Adrenal gland (tissue), 9 donors: ENCODE measurements at regions not wholly inside any gene's neighbourhood (a gene's known extent, or its start where the extent isn't known, plus 50 kb on each side); places are given as distances from the start of the nearest gene placed in this dataset.

Experiments
- DNase-seq, 7 donors: peaks; one replicate each; pipeline ENCODE4 v3.0.0-alpha.2; 2019 to 2020
- H3K27ac ChIP-seq, 5 donors: fragments of 200-600 bp; sonication (generic) in 4 of 5; 1 replicate in 3 of 5; 2 replicates in 2 of 5; pipeline versions ENCODE4 v1.5.1 to v1.8.0; 2016 to 2020; ENCODE audit warnings: mild to moderate bottlenecking in 1 of 5
- H3K27me3 ChIP-seq: fragments of 200-600 bp; 2 replicates; pipeline ENCODE4 v1.8.0; 2021
- H3K36me3 ChIP-seq, 2 donors: fragments of 200-600 bp; replicated peaks in 1 of 2; 1 replicate in 1 of 2; 2 replicates in 1 of 2; pipeline versions ENCODE4 v1.5.1 to v1.8.0; 2018 to 2022
- H3K4me1 ChIP-seq, 2 donors: fragments of 200-600 bp; replicated peaks in 1 of 2; 1 replicate in 1 of 2; 2 replicates in 1 of 2; pipeline versions ENCODE4 v1.5.1 to v1.8.0; 2018 to 2021
- H3K4me3 ChIP-seq, 4 donors: fragments of 200-600 bp; sonication (generic) in 3 of 4; one replicate each; pipeline ENCODE4 v1.5.1; 2016 to 2018
- H3K9me3 ChIP-seq, 3 donors: fragments of 200-600 bp; sonication (generic) in 1 of 3; replicated peaks in 1 of 3; 1 replicate in 2 of 3; 2 replicates in 1 of 3; pipeline versions ENCODE4 v1.5.1 to v1.8.0; 2016 to 2021
- CTCF ChIP-seq, 6 experiments: fragments of 450-650 bp in 4 of 6; fragments of 200-600 bp in 2 of 6; sonication (generic) in 1 of 6; IDR thresholded peaks; 1 replicate in 5 of 6; 2 replicates in 1 of 6; pipeline versions ENCODE4 v1.5.1 to v1.8.0; 2016 to 2021; ENCODE audit warnings: antibody characterized with exemption in 6 of 6, mild to moderate bottlenecking in 2 of 6, moderate library complexity in 1 of 6
- POLR2A ChIP-seq, 2 donors: fragments of 450-650 bp; IDR thresholded peaks; one replicate each; pipeline ENCODE4 v1.6.1; 2017; ENCODE audit warnings: antibody characterized with exemption in 2 of 2, mild to moderate bottlenecking in 2 of 2, moderate library complexity in 1 of 2
- WGBS, 4 donors: extraction: QIAGEN DNeasy Blood & Tissue Kit in 2 of 4; methylation state at CpG; one replicate each; pipeline versions ENCODE4 v1.1.5 to v1.1.7; 2013 to 2017; 5-methylcytosine and 5-hydroxymethylcytosine counted together
- intact Hi-C, 2 donors: fragments of 100-400 bp; cut with DNase I; formaldehyde crosslinking; loops; one replicate each; pipeline versions ENCODE4 v1.14.1 to v1.15.0; 2022 to 2023
- donor health status: healthy with polysubstance abuse.
- donor health status: Bipolar disorder and iron deficiency.
- donor health status: DM: yes; HTN: yes; CAD: no.
- donor health status: DM: no; HTN: no; CAD: no.
- donor health status: DM: no; HTN: no; CAD: no.

GRCh38 chr5:30930736-30931135 lies 262.8 kb upstream of the CDH6 start:
- H3K36me3 ChIP-seq, result no peaks in the 10 kb centered on the region
- no peaks in the 10 kb centered on the region for H3K27me3 ChIP-seq
- H3K9me3 ChIP-seq, result no peaks in the 10 kb centered on the region
- no peak overlapping the region for H3K27ac ChIP-seq
- no peak overlapping the region for H3K4me3 ChIP-seq
- intact Hi-C loops, result no loop called here
- no peak for TF ChIP-seq POLR2A (IDR thresholded peaks at IDR 0.05)
- no peak for TF ChIP-seq CTCF (IDR thresholded peaks at IDR 0.05)
- no peaks in the 10 kb centered on the region for H3K4me1 ChIP-seq
- WGBS, 4 donors, result 38 to 59% (median 48%) methylated on average over 2 of the region's 2 CpGs
- DNase-seq, result no peak

- intact Hi-C loops, result no loop called here
- Histone ChIP-seq H3K27me3 (no peaks in the 10 kb centered on the region), H3K9me3 (no peaks in the 10 kb centered on the region), H3K27ac (no peak overlapping the region), H3K4me3 (no peak overlapping the region), H3K36me3 (no peaks in the 10 kb centered on the region), H3K4me1 (no peaks in the 10 kb centered on the region)
- no peak for DNase-seq
- no peak for TF ChIP-seq CTCF (IDR thresholded peaks at IDR 0.05)
- TF ChIP-seq POLR2A (IDR thresholded peaks at IDR 0.05), result no peak
These were observed 264.5 kb upstream of the CDH6 start for GRCh38 chr5:30928956-30929355.

DNA sequence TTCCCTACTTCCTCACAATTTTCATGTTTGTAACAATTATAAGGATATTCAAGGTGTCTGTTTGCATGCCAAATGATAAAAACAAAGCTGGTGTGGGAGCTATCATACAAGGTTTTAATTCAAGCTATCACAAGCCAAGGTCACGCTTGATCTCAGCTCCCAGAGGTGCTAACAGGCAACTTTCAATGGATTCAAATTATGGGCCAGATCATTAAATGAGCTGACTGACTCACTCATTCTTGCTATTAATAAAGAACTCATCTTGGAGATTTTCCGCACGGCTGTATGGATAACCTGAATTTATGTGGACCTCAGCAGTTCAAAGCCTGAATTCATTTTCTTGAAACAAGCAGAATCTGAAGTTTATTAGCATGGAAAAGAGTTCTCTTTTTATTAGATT lies 267.3 kb upstream of the CDH6 start:
- WGBS, 4 donors, result 73 to 88% (median 74%) methylated on average over 3 of the region's 3 CpGs
- no peak for DNase-seq
- intact Hi-C loops, result no loop called here
- TF ChIP-seq POLR2A (IDR thresholded peaks at IDR 0.05) (no peak), CTCF (IDR thresholded peaks at IDR 0.05) (no peak)
- no peaks in the 10 kb centered on the region for H3K36me3 ChIP-seq
- no peaks in the 10 kb centered on the region for H3K4me1 ChIP-seq
- no peaks in the 10 kb centered on the region for H3K27me3 ChIP-seq
- H3K27ac ChIP-seq, result no peak overlapping the region
- no peak overlapping the region for H3K4me3 ChIP-seq
- no peaks in the 10 kb centered on the region for H3K9me3 ChIP-seq

DNA sequence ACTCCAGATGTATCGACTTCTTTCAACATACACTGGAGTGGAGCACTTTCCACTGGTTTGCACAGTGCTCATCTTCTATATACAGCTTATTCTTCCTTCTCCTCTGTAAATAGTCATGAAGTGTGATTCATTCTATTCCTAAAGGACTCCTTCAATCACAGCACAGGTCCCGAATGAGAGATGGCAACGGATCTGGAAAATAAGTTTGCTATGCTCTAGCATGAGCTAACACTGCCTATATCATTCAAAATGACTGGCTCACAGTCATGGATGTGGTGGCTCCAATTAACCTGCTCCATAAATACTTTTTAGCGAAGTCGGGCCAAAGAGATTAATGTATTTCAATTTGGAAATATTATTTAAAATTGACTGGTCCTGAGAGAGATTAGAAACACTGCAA lies 272.1 kb upstream of the CDH6 start:
- TF ChIP-seq POLR2A (IDR thresholded peaks at IDR 0.05), result no peak
- TF ChIP-seq CTCF (IDR thresholded peaks at IDR 0.05), result no peak
- H3K27me3 ChIP-seq, result no peaks in the 10 kb centered on the region
- DNase-seq, result no peak
- H3K27ac ChIP-seq, result no peak overlapping the region
- H3K4me3 ChIP-seq, result no peak overlapping the region
- 73 to 83% (median 78%) methylated on average over 5 of the region's 5 CpGs for WGBS, 4 donors
- no peaks in the 10 kb centered on the region for H3K9me3 ChIP-seq
- no peaks in the 10 kb centered on the region for H3K36me3 ChIP-seq
- intact Hi-C loops, result no loop called here
- H3K4me1 ChIP-seq, result no peaks in the 10 kb centered on the region
